GM12878 (cell line): ENCODE measurements at regions not wholly inside any gene's neighbourhood (a gene's known extent, or its start where the extent isn't known, plus 50 kb on each side); places are given as distances from the start of the nearest gene placed in this dataset.

Experiments
- ATAC-seq: fragments of 200-7000 bp; cut with Tn5 transposase; 3 replicates; pipeline ENCODE4 v1.9.1; 2020; ENCODE audit warnings: mild to moderate bottlenecking, moderate library complexity
- BruUV-seq: library from RNA; stranded (reverse); fragments of 400-500 nt; replicated peaks from 2 replicates; lab custom pipeline; 2021; lab: Mats Ljungman, UMichigan
- CTCF ChIA-PET: fragments of 300-600 bp; sonication (Branson Sonifier 250); formaldehyde crosslinking; extraction: SDS; loops from one replicate; lab custom pipeline; 2021; ENCODE audit warnings: inconsistent platforms; lab: Yijun Ruan, JAX
- POLR2A ChIA-PET: fragments of 350-600 bp; formaldehyde crosslinking; extraction: SDS; loops from one replicate; lab custom pipeline; 2021; ENCODE audit warnings: inconsistent platforms; lab: Charles Lee
- RAD21 ChIA-PET: fragments of 300-600 bp; sonication (Branson Sonifier 250); formaldehyde crosslinking; loops from one replicate; lab custom pipeline; 2023; ENCODE audit warnings: antibody characterized with exemption; ENCODE audit not compliant: unreplicated experiment; lab: Charles Lee
- SMC1A ChIA-PET: fragments of 300-600 bp; sonication (Branson Sonifier 250); formaldehyde crosslinking; loops from one replicate; lab custom pipeline; 2023; ENCODE audit not compliant: unreplicated experiment, uncharacterized antibody; lab: Charles Lee
- DNase-seq: peaks from one replicate; pipeline ENCODE4 v3.0.0-alpha.2; 2011; ENCODE audit warnings: low read depth, low spot score
- FAIRE-seq: peaks from 3 replicates; lab custom pipeline; 2011; peaks lifted over from hg19 to GRCh38; lab: Jason Lieb, UNC
- H2AFZ ChIP-seq: 2 replicates; pipeline ENCODE4 v1.6.0; 2011; ENCODE audit warnings: low read depth, low read length, control low read depth; ENCODE audit not compliant: control insufficient read depth
- H3K27ac ChIP-seq: 2 replicates; pipeline ENCODE4 v1.5.1; 2011; ENCODE audit warnings: control low read depth; ENCODE audit not compliant: control insufficient read depth, insufficient read depth
- H3K27me3 ChIP-seq, 2 experiments: replicated peaks in 1 of 2; 2 replicates each; pipeline versions ENCODE4 v1.6.0 to v1.6.1; 2011; ENCODE audit warnings: low read length in 1 of 2; ENCODE audit not compliant: control insufficient read depth in 2 of 2, insufficient read depth in 2 of 2
- H3K36me3 ChIP-seq, 2 experiments: 2 replicates each; pipeline ENCODE4 v1.5.1; 2011; ENCODE audit warnings: low read length in 1 of 2; ENCODE audit not compliant: control insufficient read depth in 2 of 2, insufficient read depth in 2 of 2
- H3K4me1 ChIP-seq: 2 replicates; pipeline ENCODE4 v1.6.1; 2011; ENCODE audit warnings: mild to moderate bottlenecking, low read length, moderate library complexity, mixed read lengths; ENCODE audit not compliant: control insufficient read depth, insufficient read depth
- H3K4me2 ChIP-seq: 2 replicates; pipeline ENCODE4 v1.6.0; 2011; ENCODE audit warnings: control low read depth; ENCODE audit not compliant: control insufficient read depth, insufficient read depth
- H3K4me3 ChIP-seq: fragments of 200-600 bp; sonication (generic); 2 replicates; pipeline ENCODE4 v1.5.1; 2016
- H3K79me2 ChIP-seq: 2 replicates; pipeline ENCODE4 v1.6.0; 2011; ENCODE audit warnings: low read length; ENCODE audit not compliant: control insufficient read depth, insufficient read depth
- H3K9ac ChIP-seq: 2 replicates; pipeline ENCODE4 v1.8.0; 2011; ENCODE audit warnings: low read length, control low read depth, mixed read lengths; ENCODE audit not compliant: control insufficient read depth, insufficient read depth
- H3K9me3 ChIP-seq: replicated peaks from 3 replicates; pipeline ENCODE4 v1.5.1; 2011; ENCODE audit warnings: mild to moderate bottlenecking, low read length; ENCODE audit not compliant: control insufficient read depth, insufficient read depth
- H4K20me1 ChIP-seq: 2 replicates; pipeline ENCODE4 v1.6.0; 2011; ENCODE audit not compliant: control insufficient read depth, insufficient read depth
- BACH1 ChIP-seq: fragments of 450-650 bp; IDR thresholded peaks from 2 replicates; pipeline ENCODE4 v1.6.1; 2017; ENCODE audit warnings: mild to moderate bottlenecking, borderline replicate concordance
- BHLHE40 ChIP-seq, 2 experiments: fragments of 450-650 bp in 1 of 2; IDR thresholded peaks; 2 replicates each; pipeline ENCODE4 v1.6.1; 2011 to 2017; ENCODE audit warnings: low read depth in 2 of 2, borderline replicate concordance in 1 of 2, improper control_type of control experiment in 1 of 2, low read length in 1 of 2, mild to moderate bottlenecking in 1 of 2
- CREM ChIP-seq: IDR thresholded peaks from 2 replicates; pipeline ENCODE4 v1.6.1; 2014; ENCODE audit warnings: antibody characterized with exemption, low read depth
- EED ChIP-seq: sonication (generic); IDR thresholded peaks from 2 replicates; pipeline ENCODE4 v1.6.1; 2016; ENCODE audit warnings: antibody characterized with exemption, low read depth
- KDM1A ChIP-seq: fragments of 200-600 bp; sonication (generic); IDR thresholded peaks from 2 replicates; pipeline ENCODE4 v1.6.1; 2016; ENCODE audit warnings: borderline replicate concordance
- KLF5 ChIP-seq: fragments of 450-650 bp; IDR thresholded peaks from 2 replicates; pipeline ENCODE4 v1.6.1; 2014; ENCODE audit warnings: mild to moderate bottlenecking; ENCODE audit not compliant: partially characterized antibody
- LARP7 ChIP-seq: fragments of 450-650 bp; IDR thresholded peaks from 2 replicates; pipeline ENCODE4 v1.6.1; 2017; ENCODE audit warnings: mild to moderate bottlenecking
- MXI1 ChIP-seq: fragments of 150-350 bp; IDR thresholded peaks from 2 replicates; pipeline ENCODE4 v1.6.1; 2011; ENCODE audit warnings: low read depth, mild to moderate bottlenecking, inconsistent platforms, low read length, improper control_type of control experiment
- NFYB ChIP-seq: IDR thresholded peaks from 2 replicates; pipeline ENCODE4 v1.6.1; 2011; ENCODE audit warnings: low read depth, mild to moderate bottlenecking, low read length, improper control_type of control experiment, moderate library complexity; ENCODE audit not compliant: insufficient read depth
- SMC3 ChIP-seq: IDR thresholded peaks from 2 replicates; pipeline ENCODE4 v1.6.1; 2011; ENCODE audit warnings: low read length, improper control_type of control experiment, borderline replicate concordance
- SP1 ChIP-seq: IDR thresholded peaks from one replicate; pipeline ENCODE4 v1.6.1; 2011; ENCODE audit warnings: low read depth, low read length
- TBL1XR1 ChIP-seq: IDR thresholded peaks from 2 replicates; pipeline ENCODE4 v1.6.1; 2012; ENCODE audit warnings: low read depth, low read length, improper control_type of control experiment
- TCF3 ChIP-seq: IDR thresholded peaks from 2 replicates; pipeline ENCODE4 v1.6.1; 2012; ENCODE audit warnings: low read depth, mild to moderate bottlenecking, low read length, borderline replicate concordance; ENCODE audit not compliant: insufficient read depth
- ZNF622 ChIP-seq: fragments of 450-650 bp; IDR thresholded peaks from 2 replicates; pipeline ENCODE4 v1.6.1; 2017; ENCODE audit warnings: mild to moderate bottlenecking, inconsistent platforms
- WGBS: methylation state at CpG from one replicate; pipeline ENCODE4 v1.1.6; 2016; ENCODE audit warnings: low lambda C conversion rate; ENCODE audit not compliant: insufficient replicate concordance, insufficient coverage; ENCODE audit errors: missing lambda C conversion rate; 5-methylcytosine and 5-hydroxymethylcytosine counted together
- in situ Hi-C: fragments of 300-500 bp; cut with MboI; formaldehyde crosslinking; loops from 9 replicates; pipeline ENCODE4 v1.14.3; 2018; ENCODE audit warnings: mixed read lengths
- intact Hi-C: fragments of 100-400 bp; cut with micrococcal nuclease; formaldehyde crosslinking; loops from one replicate; pipeline ENCODE4 v1.14.2; 2022; ENCODE audit not compliant: unreplicated experiment
- TF ChIP-seq, protein P1 (sequence below): fragments of 450-650 bp; IDR thresholded peaks from 2 replicates; pipeline ENCODE4 v1.6.1; 2017; ENCODE audit warnings: mild to moderate bottlenecking, moderate library complexity
- TF ChIP-seq, protein P2 (sequence below): fragments of 150-350 bp; IDR thresholded peaks from 2 replicates; pipeline ENCODE4 v1.6.1; 2016; ENCODE audit warnings: low read depth, low read length
- TF ChIP-seq, protein P3 (sequence below): IDR thresholded peaks from 2 replicates; pipeline ENCODE4 v1.6.1; 2011; ENCODE audit warnings: low read depth, mild to moderate bottlenecking, low read length, moderate library complexity, borderline replicate concordance; ENCODE audit errors: extremely low read depth

DNA sequence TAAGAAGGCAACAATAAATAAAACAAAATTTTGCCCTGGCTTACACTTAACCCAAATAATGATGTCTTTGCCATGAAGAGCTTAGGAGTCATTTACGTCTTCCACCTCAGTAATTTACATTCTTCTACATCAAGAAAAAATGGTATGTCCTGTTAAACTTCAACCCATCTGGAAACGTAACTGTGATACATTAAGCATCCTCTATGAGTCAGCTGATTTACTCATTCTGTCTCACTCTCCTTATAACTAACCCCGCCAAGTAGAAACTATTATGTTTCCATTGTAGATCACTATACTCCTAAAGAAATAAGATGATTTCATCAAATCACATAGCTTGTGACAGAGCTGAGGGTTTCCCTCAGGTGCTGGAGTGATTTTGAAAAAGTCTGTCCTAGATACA is 330.7 kb downstream of the CDC14C start (continued):
- TF ChIP-seq TBL1XR1, result no peak
- no peak for TF ChIP-seq MXI1
- no peak for TF ChIP-seq SP1
- no peak for TF ChIP-seq LARP7

DNA sequence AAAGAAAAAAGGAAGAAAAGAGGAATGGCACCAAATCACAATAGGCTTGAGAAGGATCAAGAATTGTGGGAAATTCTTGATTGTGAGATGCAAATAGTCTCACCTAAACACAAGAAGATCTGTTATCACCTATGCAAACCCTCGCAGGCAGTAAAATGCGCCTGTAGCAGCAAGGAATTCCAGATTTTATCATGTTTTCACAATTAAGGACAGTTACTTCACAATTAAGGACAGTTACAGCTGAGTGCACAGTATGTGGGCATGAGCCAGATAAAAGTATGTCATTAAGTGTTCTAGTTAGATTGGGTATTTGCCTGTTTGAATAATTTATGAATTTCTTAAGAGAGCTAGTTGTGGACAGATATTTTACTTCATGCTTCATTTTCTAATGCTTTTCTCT is 336.2 kb downstream of the CDC14C start:
- Histone ChIP-seq H2AFZ (no peak overlapping the region), H3K79me2 (no peaks in the 10 kb centered on the region), H3K27ac (no peak overlapping the region), H3K4me1 (no peaks in the 10 kb centered on the region), H3K9ac (no peak overlapping the region), H3K9me3 (no peaks in the 10 kb centered on the region), H3K4me3 (no peak overlapping the region), H4K20me1 (no peaks in the 10 kb centered on the region), H3K27me3 (no peaks in the 10 kb centered on the region), H3K4me2 (no peak overlapping the region), H3K36me3 (no peaks in the 10 kb centered on the region)
- no TSS peak for BruUV-seq
- CTCF ChIA-PET, result no interaction called here
- in situ Hi-C loops, result no loop called here
- intact Hi-C loops, result no loop called here
- FAIRE-seq (no peak), ATAC-seq (no peak), DNase-seq (no peak)
- WGBS, result 4% methylated on average over 2 of the region's 2 CpGs
- POLR2A ChIA-PET, result no interaction called here
- SMC1A ChIA-PET, result no interaction called here
- RAD21 ChIA-PET, result no interaction called here
- no peak for TF ChIP-seq LARP7
- TF ChIP-seq SMC3, result no peak
- no peak for TF ChIP-seq ZNF622
- TF ChIP-seq CREM, result no peak
- TF ChIP-seq, protein P1, sequence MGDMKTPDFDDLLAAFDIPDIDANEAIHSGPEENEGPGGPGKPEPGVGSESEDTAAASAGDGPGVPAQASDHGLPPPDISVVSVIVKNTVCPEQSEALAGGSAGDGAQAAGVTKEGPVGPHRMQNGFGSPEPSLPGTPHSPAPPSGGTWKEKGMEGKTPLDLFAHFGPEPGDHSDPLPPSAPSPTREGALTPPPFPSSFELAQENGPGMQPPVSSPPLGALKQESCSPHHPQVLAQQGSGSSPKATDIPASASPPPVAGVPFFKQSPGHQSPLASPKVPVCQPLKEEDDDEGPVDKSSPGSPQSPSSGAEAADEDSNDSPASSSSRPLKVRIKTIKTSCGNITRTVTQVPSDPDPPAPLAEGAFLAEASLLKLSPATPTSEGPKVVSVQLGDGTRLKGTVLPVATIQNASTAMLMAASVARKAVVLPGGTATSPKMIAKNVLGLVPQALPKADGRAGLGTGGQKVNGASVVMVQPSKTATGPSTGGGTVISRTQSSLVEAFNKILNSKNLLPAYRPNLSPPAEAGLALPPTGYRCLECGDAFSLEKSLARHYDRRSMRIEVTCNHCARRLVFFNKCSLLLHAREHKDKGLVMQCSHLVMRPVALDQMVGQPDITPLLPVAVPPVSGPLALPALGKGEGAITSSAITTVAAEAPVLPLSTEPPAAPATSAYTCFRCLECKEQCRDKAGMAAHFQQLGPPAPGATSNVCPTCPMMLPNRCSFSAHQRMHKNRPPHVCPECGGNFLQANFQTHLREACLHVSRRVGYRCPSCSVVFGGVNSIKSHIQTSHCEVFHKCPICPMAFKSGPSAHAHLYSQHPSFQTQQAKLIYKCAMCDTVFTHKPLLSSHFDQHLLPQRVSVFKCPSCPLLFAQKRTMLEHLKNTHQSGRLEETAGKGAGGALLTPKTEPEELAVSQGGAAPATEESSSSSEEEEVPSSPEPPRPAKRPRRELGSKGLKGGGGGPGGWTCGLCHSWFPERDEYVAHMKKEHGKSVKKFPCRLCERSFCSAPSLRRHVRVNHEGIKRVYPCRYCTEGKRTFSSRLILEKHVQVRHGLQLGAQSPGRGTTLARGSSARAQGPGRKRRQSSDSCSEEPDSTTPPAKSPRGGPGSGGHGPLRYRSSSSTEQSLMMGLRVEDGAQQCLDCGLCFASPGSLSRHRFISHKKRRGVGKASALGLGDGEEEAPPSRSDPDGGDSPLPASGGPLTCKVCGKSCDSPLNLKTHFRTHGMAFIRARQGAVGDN, result no peak
- TF ChIP-seq EED, result no peak
- TF ChIP-seq, protein P2, sequence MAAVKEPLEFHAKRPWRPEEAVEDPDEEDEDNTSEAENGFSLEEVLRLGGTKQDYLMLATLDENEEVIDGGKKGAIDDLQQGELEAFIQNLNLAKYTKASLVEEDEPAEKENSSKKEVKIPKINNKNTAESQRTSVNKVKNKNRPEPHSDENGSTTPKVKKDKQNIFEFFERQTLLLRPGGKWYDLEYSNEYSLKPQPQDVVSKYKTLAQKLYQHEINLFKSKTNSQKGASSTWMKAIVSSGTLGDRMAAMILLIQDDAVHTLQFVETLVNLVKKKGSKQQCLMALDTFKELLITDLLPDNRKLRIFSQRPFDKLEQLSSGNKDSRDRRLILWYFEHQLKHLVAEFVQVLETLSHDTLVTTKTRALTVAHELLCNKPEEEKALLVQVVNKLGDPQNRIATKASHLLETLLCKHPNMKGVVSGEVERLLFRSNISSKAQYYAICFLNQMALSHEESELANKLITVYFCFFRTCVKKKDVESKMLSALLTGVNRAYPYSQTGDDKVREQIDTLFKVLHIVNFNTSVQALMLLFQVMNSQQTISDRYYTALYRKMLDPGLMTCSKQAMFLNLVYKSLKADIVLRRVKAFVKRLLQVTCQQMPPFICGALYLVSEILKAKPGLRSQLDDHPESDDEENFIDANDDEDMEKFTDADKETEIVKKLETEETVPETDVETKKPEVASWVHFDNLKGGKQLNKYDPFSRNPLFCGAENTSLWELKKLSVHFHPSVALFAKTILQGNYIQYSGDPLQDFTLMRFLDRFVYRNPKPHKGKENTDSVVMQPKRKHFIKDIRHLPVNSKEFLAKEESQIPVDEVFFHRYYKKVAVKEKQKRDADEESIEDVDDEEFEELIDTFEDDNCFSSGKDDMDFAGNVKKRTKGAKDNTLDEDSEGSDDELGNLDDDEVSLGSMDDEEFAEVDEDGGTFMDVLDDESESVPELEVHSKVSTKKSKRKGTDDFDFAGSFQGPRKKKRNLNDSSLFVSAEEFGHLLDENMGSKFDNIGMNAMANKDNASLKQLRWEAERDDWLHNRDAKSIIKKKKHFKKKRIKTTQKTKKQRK, result no peak
- TF ChIP-seq TCF3, result no peak
- TF ChIP-seq KLF5, result no peak
- no peak for TF ChIP-seq SP1
- TF ChIP-seq BACH1, result no peak
- no peak for TF ChIP-seq KDM1A
- TF ChIP-seq BHLHE40 (IDR thresholded peaks at IDR 0.05; ENCODE audit: borderline replicate concordance in 1 of 2, low read depth in 2 of 2, low read length in 1 of 2), result no peak
- TF ChIP-seq NFYB, result no peak
- TF ChIP-seq, protein P3, sequence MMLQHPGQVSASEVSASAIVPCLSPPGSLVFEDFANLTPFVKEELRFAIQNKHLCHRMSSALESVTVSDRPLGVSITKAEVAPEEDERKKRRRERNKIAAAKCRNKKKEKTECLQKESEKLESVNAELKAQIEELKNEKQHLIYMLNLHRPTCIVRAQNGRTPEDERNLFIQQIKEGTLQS, result no peak
